ENCODE measurements at regions not wholly inside any gene's neighbourhood (a gene's known extent, or its start where the extent isn't known, plus 50 kb on each side); places are given as distances from the start of the nearest gene placed in this dataset.

GRCh38 chr9:84054341-84055010 lies 73.9 kb downstream of the RMI1 start:
- H3K4me3 ChIP-seq (ENCODE audit: low read depth, low read length): no peak overlapping the region
- in situ Hi-C loops (cut with HindIII; ENCODE audit: low sequenced_read_pairs): no loop called here
- no peak for DNase-seq (ENCODE audit: low read depth, low spot score)

GRCh38 chr9:84057662-84058061 lies 77.1 kb downstream of the RMI1 start:
- TF ChIP-seq, protein P1, sequence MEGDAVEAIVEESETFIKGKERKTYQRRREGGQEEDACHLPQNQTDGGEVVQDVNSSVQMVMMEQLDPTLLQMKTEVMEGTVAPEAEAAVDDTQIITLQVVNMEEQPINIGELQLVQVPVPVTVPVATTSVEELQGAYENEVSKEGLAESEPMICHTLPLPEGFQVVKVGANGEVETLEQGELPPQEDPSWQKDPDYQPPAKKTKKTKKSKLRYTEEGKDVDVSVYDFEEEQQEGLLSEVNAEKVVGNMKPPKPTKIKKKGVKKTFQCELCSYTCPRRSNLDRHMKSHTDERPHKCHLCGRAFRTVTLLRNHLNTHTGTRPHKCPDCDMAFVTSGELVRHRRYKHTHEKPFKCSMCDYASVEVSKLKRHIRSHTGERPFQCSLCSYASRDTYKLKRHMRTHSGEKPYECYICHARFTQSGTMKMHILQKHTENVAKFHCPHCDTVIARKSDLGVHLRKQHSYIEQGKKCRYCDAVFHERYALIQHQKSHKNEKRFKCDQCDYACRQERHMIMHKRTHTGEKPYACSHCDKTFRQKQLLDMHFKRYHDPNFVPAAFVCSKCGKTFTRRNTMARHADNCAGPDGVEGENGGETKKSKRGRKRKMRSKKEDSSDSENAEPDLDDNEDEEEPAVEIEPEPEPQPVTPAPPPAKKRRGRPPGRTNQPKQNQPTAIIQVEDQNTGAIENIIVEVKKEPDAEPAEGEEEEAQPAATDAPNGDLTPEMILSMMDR (IDR thresholded peaks at IDR 0.05; ENCODE audit: low read depth, low read length): no peak
- in situ Hi-C loops (cut with HindIII; ENCODE audit: low sequenced_read_pairs): no loop called here
- no peak overlapping the region for H3K4me3 ChIP-seq (ENCODE audit: low read depth, low read length)
- no peak for DNase-seq (ENCODE audit: low read depth, low spot score)

More at GRCh38 chr9:84054341-84055010, 73.9 kb downstream of the RMI1 start:
- TF ChIP-seq, protein P1 (IDR thresholded peaks at IDR 0.05; ENCODE audit: low read depth, low read length): no peak

DNA sequence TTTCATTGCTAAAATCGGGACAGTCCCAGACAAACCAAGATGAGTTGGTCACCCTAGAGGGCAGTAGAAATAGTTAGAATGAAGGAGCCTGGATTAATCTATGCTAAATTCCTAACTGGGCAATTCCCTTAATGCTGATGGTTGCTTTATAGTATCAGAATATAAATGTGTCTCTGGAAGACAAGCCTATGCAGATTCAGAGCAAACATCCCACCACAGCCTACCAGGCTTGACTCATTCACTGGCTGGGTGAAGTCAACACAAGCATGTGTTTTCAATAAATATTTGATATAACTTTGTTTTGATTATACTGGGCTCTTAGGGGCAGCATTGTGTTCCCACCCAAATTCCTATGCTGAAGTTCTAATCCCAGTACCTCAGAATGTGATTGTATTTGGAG lies 79.3 kb downstream of the RMI1 start:
- no peak overlapping the region for H3K4me3 ChIP-seq (ENCODE audit: low read depth, low read length)
- DNase-seq (ENCODE audit: low read depth, low spot score): no peak
- in situ Hi-C loops (cut with HindIII; ENCODE audit: low sequenced_read_pairs): no loop called here
- TF ChIP-seq, protein P1 (IDR thresholded peaks at IDR 0.05; ENCODE audit: low read depth, low read length): no peak

- in situ Hi-C loops (cut with HindIII; ENCODE audit: low sequenced_read_pairs): no loop called here
- H3K4me3 ChIP-seq (ENCODE audit: low read depth, low read length): no peak overlapping the region
- no peak for DNase-seq (ENCODE audit: low read depth, low spot score)
- TF ChIP-seq, protein P1 (IDR thresholded peaks at IDR 0.05; ENCODE audit: low read depth, low read length): no peak
Observed at GRCh38 chr9:84061613-84062193, 81.1 kb downstream of the RMI1 start.

DNA sequence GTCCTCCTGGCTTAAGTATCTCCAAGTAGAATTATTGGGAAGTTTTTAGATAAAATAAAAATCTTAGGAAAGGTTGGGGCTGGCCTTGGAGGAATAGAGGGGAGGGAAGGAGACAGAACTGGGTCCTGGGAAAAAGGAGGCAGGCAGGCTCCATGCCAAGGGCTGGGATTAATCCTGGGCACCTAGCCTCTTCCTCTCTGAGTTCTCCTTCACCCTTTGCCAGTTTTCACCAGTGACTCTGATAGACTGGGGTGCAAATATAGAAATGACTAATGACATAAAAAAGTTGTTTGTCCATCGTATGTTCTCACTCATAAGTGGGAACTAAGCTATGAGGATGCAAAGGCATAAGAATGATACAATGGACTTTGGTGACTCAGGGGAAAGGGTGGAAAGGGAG lies 81.9 kb downstream of the RMI1 start:
- TF ChIP-seq, protein P1 (IDR thresholded peaks at IDR 0.05; ENCODE audit: low read depth, low read length): no peak
- in situ Hi-C loops (cut with HindIII; ENCODE audit: low sequenced_read_pairs): no loop called here
- no peak overlapping the region for H3K4me3 ChIP-seq (ENCODE audit: low read depth, low read length)
- no peak for DNase-seq (ENCODE audit: low read depth, low spot score)

- TF ChIP-seq, protein P1 (IDR thresholded peaks at IDR 0.05; ENCODE audit: low read depth, low read length): no peak
- no peak overlapping the region for H3K4me3 ChIP-seq (ENCODE audit: low read depth, low read length)
- no peak for DNase-seq (ENCODE audit: low read depth, low spot score)
- in situ Hi-C loops (cut with HindIII; ENCODE audit: low sequenced_read_pairs): no loop called here
Observed at GRCh38 chr9:84067821-84068220, 87.2 kb downstream of the RMI1 start.

Data from astrocyte of the spinal cord (primary cell).